GM21529 (cell line): ENCODE measurements at regions not wholly inside any gene's neighbourhood (a gene's known extent, or its start where the extent isn't known, plus 50 kb on each side); places are given as distances from the start of the nearest gene placed in this dataset.
"Not testable (repeated sequence)": the region's sequence is repeated elsewhere in the genome, so short reads cannot be mapped to it uniquely, and the experiment has no call there.

ENCODE experiments used
- ATAC-seq: cut with Tn5 transposase; IDR thresholded peaks from one replicate; pipeline ENCODE4 v1.9.1; 2021; ENCODE audit not compliant: unreplicated experiment

DNA sequence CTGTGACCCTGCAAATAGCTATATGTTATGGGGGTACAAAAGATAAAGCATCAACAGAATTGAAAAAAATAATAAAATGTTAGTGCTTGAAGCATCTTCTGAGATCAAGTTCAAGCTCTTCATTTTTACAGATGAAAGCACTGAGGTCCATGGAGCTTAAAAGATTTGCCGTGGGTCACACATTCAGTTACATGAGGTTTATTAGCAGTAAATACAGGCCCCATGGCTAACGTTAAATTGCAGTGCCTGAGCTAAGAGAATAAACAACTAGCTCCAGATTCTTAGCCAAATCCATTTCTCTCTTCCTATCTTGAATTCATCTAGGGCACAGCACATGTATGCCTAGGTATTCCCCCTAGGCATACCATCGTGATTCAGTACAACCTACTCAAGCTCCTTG is 2052.7 kb upstream of the C9orf72 start:
- no peak for ATAC-seq

DNA sequence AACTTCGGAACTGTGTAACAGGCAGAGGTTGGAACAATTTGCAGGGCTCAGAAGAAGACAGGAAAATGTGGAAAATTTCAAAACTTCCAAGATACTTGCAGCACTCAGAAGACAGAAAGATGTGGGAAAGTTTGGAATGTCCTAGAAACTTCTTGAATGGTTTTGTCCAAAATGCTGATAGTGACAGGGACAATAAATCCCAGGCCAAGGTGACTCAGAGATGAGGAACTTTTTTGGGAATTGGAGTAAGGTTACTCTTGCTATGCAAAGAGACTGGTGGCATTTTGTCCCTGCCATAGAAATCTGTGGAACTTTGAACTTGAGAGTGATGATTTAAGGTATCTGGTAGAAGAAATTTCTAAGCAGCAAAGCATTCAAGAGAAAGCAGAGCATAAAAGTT is 2055.6 kb upstream of the C9orf72 start:
- not testable (repeated sequence) for ATAC-seq

DNA sequence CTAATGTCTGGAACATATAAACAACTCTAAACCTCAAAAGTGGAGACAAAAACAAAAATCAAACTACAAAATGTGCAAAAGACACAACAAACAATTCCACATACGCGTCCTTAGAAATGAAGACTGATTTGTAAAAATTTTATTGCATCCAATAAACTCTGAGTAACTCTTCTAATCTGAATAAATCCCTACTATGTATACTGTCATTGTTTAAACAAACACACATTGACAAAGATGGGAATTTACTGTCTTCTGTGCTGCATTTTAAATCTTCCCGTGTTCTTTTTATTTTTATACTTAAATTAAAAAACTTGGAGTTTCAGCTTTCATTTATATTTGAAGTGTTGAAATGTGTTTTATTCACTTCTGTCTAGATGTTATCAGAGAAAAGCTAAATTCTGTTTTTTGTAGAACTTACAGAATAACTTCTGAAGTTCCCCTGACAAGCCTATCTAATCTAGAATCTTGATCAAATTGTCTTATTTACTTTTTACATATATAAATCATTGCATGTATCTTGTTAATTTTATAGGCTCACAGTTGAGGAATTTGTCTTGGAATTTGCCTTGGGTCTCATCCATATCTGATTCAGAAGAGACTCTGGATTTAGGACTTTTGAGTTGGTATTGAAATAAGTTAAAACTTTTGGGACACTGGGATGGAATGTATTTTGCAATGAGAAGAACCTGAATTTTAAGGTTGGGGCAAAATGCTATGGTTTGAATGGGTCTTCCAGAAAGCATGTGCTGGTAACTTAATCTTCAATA is 2064.4 kb upstream of the C9orf72 start:
- no peak for ATAC-seq

DNA sequence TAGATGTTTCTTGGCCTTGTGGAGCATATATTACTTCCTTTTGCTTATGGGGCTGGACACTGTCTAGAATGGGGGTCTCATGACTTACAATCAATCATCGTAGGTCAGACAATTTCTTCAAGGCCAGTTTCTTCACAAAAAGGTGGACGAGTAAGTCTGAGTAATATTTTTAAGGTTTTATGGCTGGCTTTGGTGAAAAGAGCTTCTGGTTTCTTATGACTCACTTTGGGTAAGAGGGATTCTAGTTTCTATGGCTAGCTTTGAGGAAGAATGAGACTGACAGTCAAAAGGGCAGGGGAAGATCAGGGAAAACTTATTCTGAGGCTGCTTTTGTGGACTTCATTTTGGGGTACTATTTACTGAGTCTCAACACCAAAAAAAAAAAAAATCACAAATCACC is 2067.2 kb upstream of the C9orf72 start:
- ATAC-seq: no peak

DNA sequence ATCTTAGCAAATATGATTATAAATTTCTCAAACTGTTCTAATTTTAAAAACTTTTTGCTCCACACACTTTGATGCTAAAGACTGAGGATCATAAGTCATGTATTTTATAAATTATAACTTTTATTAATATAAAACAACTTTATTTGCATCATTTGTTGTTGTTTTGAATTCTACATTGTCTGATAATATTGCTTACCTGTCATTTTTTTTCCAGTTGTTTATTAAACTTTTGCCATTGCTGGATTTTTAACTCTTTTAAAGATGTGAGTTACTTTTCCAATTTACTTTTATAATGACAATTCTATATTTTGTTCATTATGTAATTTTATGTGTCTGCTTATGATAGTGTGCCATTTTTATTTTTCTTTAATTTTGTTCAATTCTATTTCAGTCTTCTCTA is 2071.2 kb upstream of the C9orf72 start:
- no peak for ATAC-seq

DNA sequence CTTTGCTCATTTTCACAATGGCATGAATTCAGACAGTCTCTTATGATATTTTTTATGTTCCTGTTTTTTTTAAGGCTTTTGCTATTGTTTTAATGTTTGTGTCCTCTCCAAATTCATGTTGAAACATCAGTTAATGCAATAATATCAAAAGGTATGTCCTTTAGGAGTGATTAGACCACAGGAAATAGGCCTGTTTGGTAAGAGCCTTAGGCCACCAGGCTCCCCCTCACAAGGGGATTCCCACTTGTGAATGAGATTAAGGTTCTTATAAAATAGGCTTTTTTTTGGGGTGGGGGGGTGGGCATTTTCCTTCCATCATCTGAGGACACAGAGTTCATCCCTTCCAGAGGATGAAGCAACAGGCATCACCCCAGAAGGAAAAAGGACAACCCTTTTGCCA is 2074.2 kb upstream of the C9orf72 start:
- no peak for ATAC-seq

DNA sequence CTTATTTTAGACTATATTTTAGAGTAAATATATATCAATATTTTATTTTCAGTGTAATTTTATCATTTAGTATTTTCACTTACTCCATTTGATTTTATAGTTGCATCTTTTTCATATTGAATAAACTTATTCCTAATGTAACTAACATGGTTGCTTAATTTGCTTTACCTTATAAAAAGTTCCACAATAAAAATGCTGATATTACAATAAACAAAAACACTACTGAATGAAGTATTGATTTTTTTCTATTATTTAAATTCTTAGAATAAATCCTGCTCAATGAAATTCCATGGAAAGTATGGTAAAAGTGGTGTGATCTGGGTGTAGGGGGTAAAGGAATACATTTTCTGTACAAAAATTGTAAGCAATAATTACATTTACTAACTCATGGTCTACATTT is 2074.9 kb upstream of the C9orf72 start:
- ATAC-seq: no peak

DNA sequence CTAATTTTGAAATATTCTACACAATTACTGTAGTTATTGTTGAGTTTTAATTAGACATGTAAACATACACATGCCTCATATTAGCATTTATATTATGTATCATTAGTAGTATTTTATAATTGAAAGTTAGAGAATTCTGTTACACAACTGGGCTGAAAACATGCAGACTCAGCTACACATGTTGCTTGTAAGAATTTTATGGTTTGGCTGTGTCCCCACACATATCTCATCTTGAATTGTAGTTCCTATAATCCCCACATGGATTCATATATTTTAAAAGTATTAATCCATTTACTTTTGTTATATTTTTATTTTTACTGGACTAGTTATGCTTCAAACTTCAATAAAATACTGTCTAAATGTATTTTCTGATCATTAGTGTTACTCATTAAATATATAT is 2075.3 kb upstream of the C9orf72 start:
- no peak for ATAC-seq

DNA sequence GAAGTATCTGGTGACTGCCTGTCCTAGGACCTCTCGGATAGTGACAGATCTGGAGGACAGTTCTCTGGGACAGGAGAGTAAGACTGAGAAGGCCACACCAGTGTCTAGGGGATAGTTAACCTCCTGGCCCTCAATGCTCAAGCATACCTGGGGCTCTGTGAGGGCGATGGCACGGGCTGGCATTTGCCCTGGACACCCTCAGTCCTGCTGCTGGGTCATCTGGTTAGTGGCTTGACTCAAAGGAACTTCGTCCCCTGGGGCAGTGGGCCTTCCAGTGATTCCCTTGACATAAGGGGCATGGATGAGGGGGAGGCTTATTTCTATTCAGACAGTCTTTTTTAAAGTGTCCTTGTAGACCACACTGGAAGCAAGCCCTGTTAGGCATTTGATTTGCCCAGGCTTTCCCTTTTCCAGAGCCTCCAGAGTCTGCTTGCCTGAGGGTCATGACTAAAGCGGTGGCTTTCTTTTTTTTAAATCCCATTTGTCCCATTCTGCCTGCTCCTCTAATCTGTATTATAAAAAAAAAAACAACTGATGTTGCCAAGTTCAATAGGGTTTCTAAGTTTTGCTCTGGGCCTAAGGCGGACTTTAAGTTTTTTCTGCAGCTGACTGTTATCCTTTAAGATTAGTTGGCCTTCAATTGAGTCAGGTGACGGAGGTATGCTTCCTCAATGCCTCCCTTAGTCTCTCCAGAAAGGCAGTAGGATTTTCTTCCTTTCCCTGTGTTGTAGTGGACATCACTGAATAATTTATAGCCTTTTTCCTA is 2083.5 kb upstream of the C9orf72 start:
- no peak for ATAC-seq

DNA sequence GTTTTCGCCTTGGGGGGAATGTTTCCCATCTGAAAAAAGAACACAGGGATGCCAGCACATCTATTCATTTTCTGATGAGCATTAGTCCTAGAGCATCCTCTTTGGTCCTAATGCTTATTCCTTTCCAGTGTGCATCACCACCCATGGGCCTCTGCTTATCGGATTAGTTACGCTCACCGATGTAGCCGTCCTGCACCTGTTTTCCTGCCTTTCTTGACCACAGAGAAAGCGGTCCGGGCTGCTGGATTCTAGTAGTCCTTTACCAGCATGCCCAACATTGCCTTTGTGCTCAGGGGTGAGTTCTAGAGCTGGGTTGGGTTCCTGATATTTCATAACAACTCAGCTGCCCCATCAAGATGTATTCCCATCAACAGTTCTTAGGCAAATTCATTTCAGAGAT is 2084.5 kb upstream of the C9orf72 start:
- ATAC-seq: no peak

DNA sequence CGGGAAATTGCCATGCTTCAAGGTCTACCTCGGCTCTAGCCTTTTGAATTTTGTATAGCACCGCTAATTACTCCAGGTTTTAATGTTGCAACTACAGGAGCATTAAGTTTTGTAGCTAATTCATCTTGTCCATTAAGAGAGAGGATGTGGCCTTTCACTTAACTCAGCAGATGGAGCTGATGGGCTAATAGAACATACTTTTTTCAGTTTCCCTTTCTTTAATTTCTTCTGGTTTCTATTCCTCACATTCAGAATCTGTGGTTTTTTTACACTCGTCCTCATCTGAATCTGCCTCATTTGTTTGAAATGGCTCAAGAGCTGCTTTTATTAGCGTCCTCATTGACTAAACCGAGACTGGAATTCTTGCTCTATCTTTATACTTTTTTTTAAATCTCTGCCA is 2085.7 kb upstream of the C9orf72 start:
- ATAC-seq: no peak

DNA sequence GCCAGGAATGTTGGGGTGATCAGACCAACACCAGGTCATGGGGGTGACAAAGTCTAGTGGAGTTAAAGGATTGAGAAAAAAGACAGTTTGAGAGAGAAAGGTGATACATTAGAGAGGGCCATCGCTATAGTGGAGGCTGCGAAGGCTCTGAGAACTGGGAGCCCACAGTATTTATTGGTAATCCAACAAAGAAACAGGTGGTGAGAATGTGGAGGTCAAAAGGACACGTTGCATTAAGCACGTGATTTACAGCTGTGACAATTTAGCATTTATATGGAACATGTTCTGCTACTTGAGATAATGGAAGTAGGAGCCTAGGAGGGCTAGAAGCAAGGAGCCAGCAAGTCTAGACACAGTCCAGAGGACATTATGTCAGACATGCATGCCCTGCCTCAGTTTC is 2086.5 kb upstream of the C9orf72 start:
- ATAC-seq: no peak

DNA sequence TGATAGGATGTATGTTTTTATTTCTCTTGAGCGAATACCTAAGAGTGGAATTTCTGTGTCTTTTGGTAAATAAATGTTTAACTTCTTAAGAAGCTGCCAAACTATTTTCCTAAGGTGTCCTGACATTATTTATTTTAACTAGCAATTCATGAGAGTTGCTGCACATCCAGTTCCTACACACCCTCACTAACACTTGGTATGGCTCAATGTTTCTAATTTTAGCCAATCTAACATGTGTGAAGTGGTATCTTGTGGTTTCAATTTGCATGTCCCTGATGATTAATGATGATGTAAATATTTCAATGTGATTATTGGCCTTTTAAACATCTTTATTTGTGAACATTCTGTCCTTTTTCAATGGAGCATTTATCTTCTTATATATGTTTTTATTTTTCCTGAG is 2095.5 kb upstream of the C9orf72 start:
- no peak for ATAC-seq

DNA sequence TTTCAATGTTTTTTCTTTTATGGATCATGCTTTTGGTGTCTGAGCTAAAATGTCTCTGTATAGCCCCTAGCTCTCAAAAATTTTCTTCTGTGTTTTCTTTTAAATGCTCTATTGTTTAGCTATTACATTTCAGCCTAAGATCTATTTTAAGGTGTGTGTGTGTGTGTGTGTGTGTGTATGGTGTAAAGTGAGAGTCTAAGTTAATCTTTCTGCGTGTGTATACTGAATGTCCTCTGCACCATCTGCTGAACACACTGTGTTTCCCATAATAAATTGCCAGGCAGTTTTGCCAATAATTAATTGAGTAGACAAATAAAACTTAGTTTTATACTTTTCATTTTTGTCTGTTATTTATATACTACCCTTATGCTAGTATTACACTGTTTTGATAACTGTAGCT is 2096.3 kb upstream of the C9orf72 start:
- ATAC-seq: no peak

DNA sequence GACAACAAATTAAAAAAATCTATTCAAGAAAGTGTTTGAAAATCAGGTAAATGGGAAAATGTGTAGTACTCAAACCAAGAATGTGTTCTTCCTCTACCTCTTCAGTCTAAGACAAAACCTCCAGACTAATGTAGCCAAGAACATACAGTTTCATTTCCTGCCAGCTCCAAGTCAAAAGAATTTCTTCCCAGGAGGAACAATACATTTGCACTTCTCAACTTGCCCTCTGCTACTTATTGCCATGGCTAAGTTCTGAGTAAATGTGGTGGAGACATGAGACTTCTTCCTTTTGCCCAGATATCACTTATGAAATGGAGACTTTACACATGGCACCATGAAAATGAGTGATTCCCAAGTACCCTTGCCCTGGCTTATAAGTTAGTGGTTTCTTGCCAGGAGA is 2112.2 kb upstream of the C9orf72 start:
- no peak for ATAC-seq

DNA sequence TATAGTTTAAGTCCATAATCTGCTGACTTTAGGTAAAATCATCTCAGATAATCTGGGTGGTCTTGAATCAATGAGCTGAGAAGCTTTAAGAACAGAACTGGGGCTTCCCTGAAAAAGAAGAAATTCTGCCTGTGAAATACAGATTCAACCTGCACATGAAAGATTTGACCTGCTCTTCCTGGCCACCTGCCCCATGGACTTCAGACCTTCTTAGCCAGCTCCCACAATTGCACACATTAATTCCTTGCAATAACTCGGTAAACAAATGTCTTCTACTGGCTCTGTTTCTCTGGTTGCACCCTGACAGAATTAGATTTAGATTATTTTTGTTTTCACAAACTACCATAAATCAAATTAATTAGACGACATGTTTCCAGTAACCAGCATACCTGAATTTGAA is 2117.9 kb upstream of the C9orf72 start:
- no peak for ATAC-seq

DNA sequence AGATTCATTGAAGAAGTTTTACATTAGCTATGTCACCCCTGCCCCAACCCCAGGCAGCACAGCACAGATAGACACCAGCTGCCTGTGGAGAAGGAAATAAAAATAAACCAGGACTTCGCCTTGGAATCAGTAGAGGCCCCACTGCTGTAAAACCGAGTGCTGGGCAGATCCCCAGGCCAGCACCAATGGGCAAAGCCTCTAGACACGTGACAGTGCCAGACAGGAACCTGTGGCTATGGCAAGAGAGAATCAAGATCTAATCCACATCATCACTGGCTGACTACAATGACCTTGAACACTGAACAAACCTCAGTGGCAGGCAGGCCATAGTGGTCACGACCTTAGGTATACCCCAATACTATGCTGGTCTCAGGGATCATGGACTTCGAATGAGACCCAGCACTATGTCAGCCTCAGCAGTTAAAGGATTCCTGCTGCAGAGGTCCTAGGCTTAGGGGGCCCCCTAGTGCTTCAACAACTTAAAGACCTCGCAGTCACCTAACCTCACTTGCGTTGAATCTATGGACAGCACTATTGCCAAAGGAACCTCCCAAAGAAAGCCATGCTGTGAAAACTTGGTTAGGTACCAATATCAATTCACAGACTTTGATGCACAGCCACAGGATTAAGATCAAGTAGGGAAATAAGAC is 2118.6 kb upstream of the C9orf72 start:
- no peak for ATAC-seq

DNA sequence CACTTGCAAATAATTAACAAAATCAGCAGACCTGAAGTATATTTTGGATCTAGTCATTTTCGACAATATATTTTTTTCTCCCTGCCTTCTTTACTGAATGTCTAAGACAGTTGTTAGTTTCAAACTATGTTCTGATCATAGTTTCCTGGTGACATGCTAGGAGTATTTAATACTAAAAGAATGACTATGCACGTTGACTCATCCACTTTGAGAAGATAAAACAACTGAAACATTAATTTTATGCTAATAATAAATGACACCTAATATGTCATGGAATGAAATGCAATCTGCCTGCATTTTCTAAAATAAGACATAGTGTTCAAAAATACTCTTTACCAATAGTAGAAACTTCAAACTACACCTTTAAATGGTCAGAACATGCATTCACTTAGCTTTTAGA is 2123.7 kb upstream of the C9orf72 start:
- ATAC-seq: no peak

DNA sequence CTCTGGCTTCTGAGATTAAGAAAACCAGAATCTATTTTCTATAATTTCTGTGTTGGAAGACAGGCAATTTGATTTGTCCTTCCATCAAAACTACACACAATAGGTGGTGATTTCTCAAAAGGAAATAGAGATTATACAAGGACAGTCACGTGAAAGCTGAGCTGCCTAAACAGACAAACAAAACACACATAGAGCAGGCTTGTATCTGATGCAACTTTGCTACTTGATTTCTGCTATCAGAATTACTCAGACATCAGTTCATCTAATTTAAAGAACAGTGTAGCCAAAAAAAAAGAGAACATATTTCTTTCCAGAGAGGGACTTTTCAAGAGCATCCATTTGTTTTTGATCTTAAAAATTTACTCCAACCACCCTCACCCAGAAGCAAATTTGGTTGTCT is 2128.3 kb upstream of the C9orf72 start:
- no peak for ATAC-seq

DNA sequence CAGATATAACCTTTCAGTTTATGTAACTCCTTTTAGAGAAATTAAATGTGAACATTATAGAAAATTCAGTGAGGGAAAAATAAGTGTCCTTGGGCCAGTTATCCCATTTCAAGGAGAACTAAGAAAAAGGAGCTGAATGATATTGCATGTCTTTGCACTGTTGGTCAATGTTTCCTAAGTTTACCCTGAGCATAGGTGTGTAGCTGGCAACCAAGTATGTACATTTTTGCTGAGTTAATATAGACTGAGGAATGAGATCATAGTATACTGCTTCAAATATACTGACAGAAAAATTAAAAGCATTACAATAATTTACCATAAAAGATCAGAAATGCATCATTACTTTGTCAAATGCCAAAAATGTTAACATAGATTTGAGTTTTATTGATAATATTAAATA is 2128.7 kb upstream of the C9orf72 start:
- no peak for ATAC-seq

DNA sequence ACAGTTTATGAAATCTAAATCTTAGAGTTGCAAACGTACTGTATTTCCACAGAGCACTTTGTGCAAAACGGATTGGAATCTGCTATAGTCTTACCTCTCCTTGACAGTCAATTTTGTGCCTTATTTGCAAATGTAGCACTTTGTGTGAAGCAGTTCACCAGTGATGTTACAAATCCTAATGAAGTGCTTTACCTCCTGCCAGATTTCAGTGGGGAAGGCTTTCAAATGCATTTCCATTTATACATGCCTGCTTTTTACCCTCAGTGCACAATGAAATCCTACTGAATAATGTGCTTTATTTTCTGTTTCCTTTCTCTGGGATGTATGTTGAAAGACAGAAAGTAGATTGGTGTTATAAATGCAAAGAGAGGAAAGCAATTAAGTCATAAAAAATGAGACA is 2141.6 kb upstream of the C9orf72 start:
- ATAC-seq: no peak

DNA sequence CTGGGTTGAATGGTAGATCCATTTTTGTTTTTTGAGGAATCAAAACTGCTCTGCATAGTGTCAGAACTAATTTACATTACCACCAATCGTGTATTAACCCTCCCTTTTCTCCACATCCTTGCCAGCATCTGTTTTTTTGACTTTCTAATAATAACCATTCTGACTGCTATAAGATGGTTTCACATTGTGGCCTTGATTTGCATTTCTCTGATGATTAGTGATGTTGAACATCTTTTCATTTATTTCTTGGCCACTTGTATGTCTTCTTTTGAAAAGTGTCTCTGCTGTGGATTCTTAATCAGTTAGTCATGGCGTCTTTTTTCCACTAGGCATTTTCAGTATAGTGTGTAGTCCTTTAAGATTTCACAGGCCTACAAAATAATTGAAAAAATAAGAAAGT is 2144.3 kb upstream of the C9orf72 start:
- ATAC-seq: no peak
